Adrenal gland (tissue), 9 donors: ENCODE measurements at regions not wholly inside any gene's neighbourhood (a gene's known extent, or its start where the extent isn't known, plus 50 kb on each side); places are given as distances from the start of the nearest gene placed in this dataset.

Experiments used
- DNase-seq, 7 donors: peaks; one replicate each; pipeline ENCODE4 v3.0.0-alpha.2; 2019 to 2020
- H3K27ac ChIP-seq, 5 donors: fragments of 200-600 bp; sonication (generic) in 4 of 5; 1 replicate in 3 of 5; 2 replicates in 2 of 5; pipeline versions ENCODE4 v1.5.1 to v1.8.0; 2016 to 2020; ENCODE audit warnings: mild to moderate bottlenecking in 1 of 5
- H3K27me3 ChIP-seq: fragments of 200-600 bp; 2 replicates; pipeline ENCODE4 v1.8.0; 2021
- H3K36me3 ChIP-seq, 2 donors: fragments of 200-600 bp; replicated peaks in 1 of 2; 1 replicate in 1 of 2; 2 replicates in 1 of 2; pipeline versions ENCODE4 v1.5.1 to v1.8.0; 2018 to 2022
- H3K4me1 ChIP-seq, 2 donors: fragments of 200-600 bp; replicated peaks in 1 of 2; 1 replicate in 1 of 2; 2 replicates in 1 of 2; pipeline versions ENCODE4 v1.5.1 to v1.8.0; 2018 to 2021
- H3K4me3 ChIP-seq, 4 donors: fragments of 200-600 bp; sonication (generic) in 3 of 4; one replicate each; pipeline ENCODE4 v1.5.1; 2016 to 2018
- H3K9me3 ChIP-seq, 3 donors: fragments of 200-600 bp; sonication (generic) in 1 of 3; replicated peaks in 1 of 3; 1 replicate in 2 of 3; 2 replicates in 1 of 3; pipeline versions ENCODE4 v1.5.1 to v1.8.0; 2016 to 2021
- POLR2A ChIP-seq, 2 donors: fragments of 450-650 bp; IDR thresholded peaks; one replicate each; pipeline ENCODE4 v1.6.1; 2017; ENCODE audit warnings: antibody characterized with exemption in 2 of 2, mild to moderate bottlenecking in 2 of 2, moderate library complexity in 1 of 2
- WGBS, 4 donors: extraction: QIAGEN DNeasy Blood & Tissue Kit in 2 of 4; methylation state at CpG; one replicate each; pipeline versions ENCODE4 v1.1.5 to v1.1.7; 2013 to 2017; 5-methylcytosine and 5-hydroxymethylcytosine counted together
- intact Hi-C, 2 donors: fragments of 100-400 bp; cut with DNase I; formaldehyde crosslinking; loops; one replicate each; pipeline versions ENCODE4 v1.14.1 to v1.15.0; 2022 to 2023
- TF ChIP-seq, protein P1 (sequence below), 6 experiments: fragments of 450-650 bp in 4 of 6; fragments of 200-600 bp in 2 of 6; sonication (generic) in 1 of 6; IDR thresholded peaks; 1 replicate in 5 of 6; 2 replicates in 1 of 6; pipeline versions ENCODE4 v1.5.1 to v1.8.0; 2016 to 2021; ENCODE audit warnings: antibody characterized with exemption in 6 of 6, mild to moderate bottlenecking in 2 of 6, moderate library complexity in 1 of 6
- donor health status: healthy with polysubstance abuse.
- donor health status: Bipolar disorder and iron deficiency.
- donor health status: DM: yes; HTN: yes; CAD: no.
- donor health status: DM: no; HTN: no; CAD: no.
- donor health status: DM: no; HTN: no; CAD: no.

DNA sequence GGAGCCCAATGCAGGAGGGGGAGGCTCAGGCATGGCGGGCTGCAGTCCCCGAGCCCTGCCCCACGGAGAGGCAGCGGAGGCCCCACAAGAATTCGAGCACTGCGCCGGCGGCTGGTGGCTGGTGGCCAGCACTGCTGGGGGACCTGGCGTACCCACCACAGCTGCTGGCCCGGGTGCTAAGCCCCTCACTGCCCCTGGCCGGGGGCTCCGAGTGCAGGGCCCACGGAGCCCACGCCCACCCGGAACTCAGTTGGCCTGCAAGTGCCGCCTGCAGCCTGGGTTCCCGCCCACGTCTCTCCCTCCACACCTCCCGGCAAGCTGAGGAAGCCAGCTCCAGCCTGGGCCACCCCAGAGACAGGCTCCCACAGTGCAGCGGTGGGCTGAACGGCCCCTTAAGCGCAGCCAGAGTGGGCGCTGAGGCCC lies 780.3 kb downstream of the DTWD2 start:
- DNase-seq, result no peak
- no peaks in the 10 kb centered on the region for H3K4me1 ChIP-seq
- H3K27ac ChIP-seq, result no peak overlapping the region
- no peak overlapping the region for H3K4me3 ChIP-seq
- 81 to 100% (median 96%) methylated on average over 2 to 23 of the region's 23 CpGs for WGBS, 4 donors
- intact Hi-C loops, result no loop called here
- no peaks in the 10 kb centered on the region for H3K27me3 ChIP-seq
- H3K36me3 ChIP-seq, result no peaks in the 10 kb centered on the region
- TF ChIP-seq, protein P1, sequence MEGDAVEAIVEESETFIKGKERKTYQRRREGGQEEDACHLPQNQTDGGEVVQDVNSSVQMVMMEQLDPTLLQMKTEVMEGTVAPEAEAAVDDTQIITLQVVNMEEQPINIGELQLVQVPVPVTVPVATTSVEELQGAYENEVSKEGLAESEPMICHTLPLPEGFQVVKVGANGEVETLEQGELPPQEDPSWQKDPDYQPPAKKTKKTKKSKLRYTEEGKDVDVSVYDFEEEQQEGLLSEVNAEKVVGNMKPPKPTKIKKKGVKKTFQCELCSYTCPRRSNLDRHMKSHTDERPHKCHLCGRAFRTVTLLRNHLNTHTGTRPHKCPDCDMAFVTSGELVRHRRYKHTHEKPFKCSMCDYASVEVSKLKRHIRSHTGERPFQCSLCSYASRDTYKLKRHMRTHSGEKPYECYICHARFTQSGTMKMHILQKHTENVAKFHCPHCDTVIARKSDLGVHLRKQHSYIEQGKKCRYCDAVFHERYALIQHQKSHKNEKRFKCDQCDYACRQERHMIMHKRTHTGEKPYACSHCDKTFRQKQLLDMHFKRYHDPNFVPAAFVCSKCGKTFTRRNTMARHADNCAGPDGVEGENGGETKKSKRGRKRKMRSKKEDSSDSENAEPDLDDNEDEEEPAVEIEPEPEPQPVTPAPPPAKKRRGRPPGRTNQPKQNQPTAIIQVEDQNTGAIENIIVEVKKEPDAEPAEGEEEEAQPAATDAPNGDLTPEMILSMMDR (IDR thresholded peaks at IDR 0.05), result no peak
- no peak for TF ChIP-seq POLR2A (IDR thresholded peaks at IDR 0.05)
- H3K9me3 ChIP-seq, result no peaks in the 10 kb centered on the region

DNA sequence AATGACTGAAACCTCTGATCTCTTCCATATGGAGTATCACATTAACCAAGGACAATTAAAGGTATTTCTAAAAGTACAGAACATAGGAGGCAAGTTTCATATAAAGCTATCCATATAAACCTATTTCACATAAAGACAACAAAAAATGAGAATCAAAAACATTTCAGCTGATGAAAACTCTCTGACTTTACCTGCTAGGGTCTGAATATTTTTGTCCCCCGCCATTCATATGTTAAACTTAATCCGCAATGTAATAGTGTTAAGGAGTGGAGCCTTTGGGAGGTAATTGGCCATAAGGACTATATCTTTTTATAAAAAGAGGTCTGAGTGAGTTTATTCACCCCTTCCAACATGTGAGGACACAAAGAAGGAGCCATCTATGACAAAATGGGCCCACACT lies 788.5 kb downstream of the DTWD2 start:
- no peaks in the 10 kb centered on the region for H3K27me3 ChIP-seq
- no peaks in the 10 kb centered on the region for H3K4me1 ChIP-seq
- no peak overlapping the region for H3K27ac ChIP-seq
- intact Hi-C loops, result no loop called here
- WGBS, 4 donors, result 83 to 96% (median 89%) methylated on average over 2 of the region's 2 CpGs
- TF ChIP-seq, protein P1 (IDR thresholded peaks at IDR 0.05), result no peak
- no peak for TF ChIP-seq POLR2A (IDR thresholded peaks at IDR 0.05)
- H3K36me3 ChIP-seq, result no peaks in the 10 kb centered on the region
- no peak for DNase-seq
- no peaks in the 10 kb centered on the region for H3K9me3 ChIP-seq
- no peak overlapping the region for H3K4me3 ChIP-seq

DNA sequence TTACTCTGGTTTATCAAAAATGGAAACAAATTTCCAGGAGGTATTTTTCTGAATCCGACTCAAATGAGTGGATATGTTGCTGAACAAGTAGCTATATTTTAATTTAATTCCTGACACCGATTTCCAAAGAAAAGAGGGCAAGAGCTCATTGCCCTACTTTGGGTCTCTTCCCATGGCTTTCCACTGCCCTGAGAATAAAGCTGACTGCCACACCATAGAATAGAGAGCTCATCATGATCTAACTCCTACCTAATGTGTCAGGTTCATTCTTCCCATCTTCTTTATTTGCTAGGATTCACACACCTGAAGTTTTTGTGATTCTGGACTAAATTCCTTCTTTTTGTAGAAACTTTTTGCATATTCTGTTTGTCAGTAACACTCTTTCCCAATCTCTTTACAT lies 792.1 kb downstream of the DTWD2 start:
- H3K4me1 ChIP-seq, result no peaks in the 10 kb centered on the region
- no peaks in the 10 kb centered on the region for H3K9me3 ChIP-seq
- H3K36me3 ChIP-seq, result no peaks in the 10 kb centered on the region
- intact Hi-C loops, result no loop called here
- no peak overlapping the region for H3K27ac ChIP-seq
- H3K27me3 ChIP-seq, result no peaks in the 10 kb centered on the region
- DNase-seq, result no peak
- TF ChIP-seq, protein P1 (IDR thresholded peaks at IDR 0.05), result no peak
- TF ChIP-seq POLR2A (IDR thresholded peaks at IDR 0.05), result no peak
- H3K4me3 ChIP-seq, result no peak overlapping the region
- 78 to 92% (median 81%) methylated on average over 2 of the region's 2 CpGs for WGBS, 4 donors

DNA sequence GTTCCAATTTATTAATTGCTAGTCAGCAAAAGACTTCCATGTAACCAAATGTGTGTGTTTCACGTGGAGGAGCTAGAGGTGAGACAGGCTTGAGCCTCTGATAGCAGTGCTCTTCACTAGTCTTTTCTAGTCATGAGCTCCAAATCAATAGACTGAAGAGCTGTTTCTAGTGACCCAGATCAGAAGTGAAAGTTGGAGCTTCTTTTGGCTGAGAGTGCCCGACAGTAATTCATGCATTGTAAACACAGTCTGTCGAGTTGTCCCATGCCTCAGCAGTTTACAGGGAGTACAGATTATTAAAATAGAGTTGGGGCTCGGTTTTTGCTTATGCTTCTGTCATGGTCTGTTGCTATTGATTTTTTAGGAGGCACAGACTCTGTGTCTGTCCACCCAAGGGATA lies 793.1 kb downstream of the DTWD2 start:
- no peaks in the 10 kb centered on the region for H3K4me1 ChIP-seq
- intact Hi-C loops, result no loop called here
- TF ChIP-seq, protein P1 (IDR thresholded peaks at IDR 0.05), result no peak
- no peak for TF ChIP-seq POLR2A (IDR thresholded peaks at IDR 0.05)
- no peak overlapping the region for H3K27ac ChIP-seq
- no peaks in the 10 kb centered on the region for H3K9me3 ChIP-seq
- 30 to 59% (median 40%) methylated on average over 4 of the region's 4 CpGs for WGBS, 4 donors
- H3K27me3 ChIP-seq, result no peaks in the 10 kb centered on the region
- no peak overlapping the region for H3K4me3 ChIP-seq
- no peak for DNase-seq
- no peaks in the 10 kb centered on the region for H3K36me3 ChIP-seq
